Tibial nerve (tissue), 4 donors: ENCODE measurements at regions not wholly inside any gene's neighbourhood (a gene's known extent, or its start where the extent isn't known, plus 50 kb on each side); places are given as distances from the start of the nearest gene placed in this dataset.

Source experiments
- DNase-seq, 2 donors: peaks; one replicate each; pipeline ENCODE4 v3.0.0-alpha.2; 2019; ENCODE audit warnings: low spot score in 2 of 2
- H3K27ac ChIP-seq, 4 donors: fragments of 200-600 bp; sonication (generic) in 3 of 4; one replicate each; pipeline ENCODE4 v1.5.1; 2017 to 2019; ENCODE audit warnings: mild to moderate bottlenecking in 1 of 4
- H3K27me3 ChIP-seq, 2 donors: fragments of 200-600 bp; sonication (generic) in 1 of 2; one replicate each; pipeline versions ENCODE4 v1.5.1 to v1.6.0; 2017 to 2019
- H3K36me3 ChIP-seq, 3 donors: fragments of 200-600 bp; sonication (generic); one replicate each; pipeline ENCODE4 v1.5.1; 2018 to 2019
- H3K4me1 ChIP-seq, 4 donors: fragments of 200-600 bp; sonication (generic) in 3 of 4; one replicate each; pipeline ENCODE4 v1.5.1; 2017 to 2019
- H3K4me3 ChIP-seq, 4 donors: fragments of 200-600 bp; sonication (generic) in 3 of 4; one replicate each; pipeline ENCODE4 v1.5.1; 2017 to 2019; ENCODE audit warnings: mild to moderate bottlenecking in 1 of 4, moderate library complexity in 1 of 4
- H3K9me3 ChIP-seq, 4 donors: fragments of 200-600 bp; sonication (generic) in 3 of 4; one replicate each; pipeline ENCODE4 v1.5.1; 2017 to 2019
- EP300 ChIP-seq, 2 donors: sonication (generic); formaldehyde crosslinking; IDR thresholded peaks; one replicate each; pipeline ENCODE4 v1.6.1; 2017; ENCODE audit warnings: antibody characterized with exemption in 2 of 2, mild to moderate bottlenecking in 1 of 2
- POLR2A ChIP-seq, 2 donors: fragments of 450-650 bp; IDR thresholded peaks; one replicate each; pipeline ENCODE4 v1.6.1; 2017; ENCODE audit warnings: antibody characterized with exemption in 2 of 2, mild to moderate bottlenecking in 2 of 2, moderate library complexity in 2 of 2
- WGBS, 2 donors: methylation state at CpG; one replicate each; pipeline ENCODE4 v1.1.5; 2018; 5-methylcytosine and 5-hydroxymethylcytosine counted together
- TF ChIP-seq, protein P1 (sequence below), 5 experiments: fragments of 200-600 bp in 3 of 5; fragments of 450-650 bp in 2 of 5; sonication (generic) in 3 of 5; IDR thresholded peaks; one replicate each; pipeline ENCODE4 v1.5.1; 2016 to 2019; ENCODE audit warnings: antibody characterized with exemption in 5 of 5, mild to moderate bottlenecking in 3 of 5, moderate library complexity in 2 of 5

DNA sequence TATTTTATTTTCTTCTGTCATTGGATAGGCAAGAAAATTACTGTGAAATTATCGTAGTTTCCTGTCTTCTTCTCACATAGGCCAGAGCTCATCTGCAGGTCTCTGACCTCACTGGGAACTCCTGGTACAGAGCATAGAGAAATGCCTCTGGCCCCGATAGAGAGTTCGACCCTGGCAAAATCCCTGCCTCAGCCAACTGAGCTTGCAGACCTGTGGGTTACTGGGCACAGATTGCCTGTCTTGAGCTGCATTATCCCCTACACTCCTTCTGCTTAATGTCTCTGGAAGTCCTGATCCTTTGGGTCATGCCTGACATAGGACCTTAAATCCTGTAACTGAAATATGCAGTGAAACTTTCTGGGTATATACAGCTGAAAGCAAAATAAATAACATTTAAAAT lies 439.3 kb upstream of the CTNND2 start:
- WGBS, 2 donors = 67 to 72% methylated on average over 3 of the region's 3 CpGs
- no peak for DNase-seq

DNA sequence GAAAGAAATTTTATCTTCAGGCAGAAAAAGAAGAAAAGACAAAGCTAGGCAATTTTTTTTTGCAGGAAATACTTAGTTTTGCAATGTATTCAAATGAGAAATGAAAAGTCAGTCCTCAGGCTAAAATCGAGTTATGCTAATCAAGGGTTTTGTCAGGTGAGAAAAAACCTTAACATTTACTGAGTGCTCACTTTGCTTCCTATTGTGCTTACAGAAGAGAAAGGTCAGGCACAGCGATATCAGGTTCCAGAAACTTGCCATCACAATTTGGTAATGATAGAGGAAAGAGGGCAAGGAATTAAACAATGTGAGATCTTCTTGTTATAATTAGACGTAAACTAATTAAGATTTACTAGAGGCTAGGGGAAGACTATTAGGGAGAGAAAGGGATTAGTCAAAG lies 431.7 kb upstream of the CTNND2 start:
- H3K36me3 ChIP-seq = no peaks in the 10 kb centered on the region
- H3K9me3 ChIP-seq = no peaks in the 10 kb centered on the region
- no peaks in the 10 kb centered on the region for H3K27me3 ChIP-seq
- H3K4me1 ChIP-seq = no peaks in the 10 kb centered on the region
- DNase-seq = no peak
- TF ChIP-seq POLR2A (IDR thresholded peaks at IDR 0.05) (no peak), EP300 (IDR thresholded peaks at IDR 0.05) (no peak)
- TF ChIP-seq, protein P1, sequence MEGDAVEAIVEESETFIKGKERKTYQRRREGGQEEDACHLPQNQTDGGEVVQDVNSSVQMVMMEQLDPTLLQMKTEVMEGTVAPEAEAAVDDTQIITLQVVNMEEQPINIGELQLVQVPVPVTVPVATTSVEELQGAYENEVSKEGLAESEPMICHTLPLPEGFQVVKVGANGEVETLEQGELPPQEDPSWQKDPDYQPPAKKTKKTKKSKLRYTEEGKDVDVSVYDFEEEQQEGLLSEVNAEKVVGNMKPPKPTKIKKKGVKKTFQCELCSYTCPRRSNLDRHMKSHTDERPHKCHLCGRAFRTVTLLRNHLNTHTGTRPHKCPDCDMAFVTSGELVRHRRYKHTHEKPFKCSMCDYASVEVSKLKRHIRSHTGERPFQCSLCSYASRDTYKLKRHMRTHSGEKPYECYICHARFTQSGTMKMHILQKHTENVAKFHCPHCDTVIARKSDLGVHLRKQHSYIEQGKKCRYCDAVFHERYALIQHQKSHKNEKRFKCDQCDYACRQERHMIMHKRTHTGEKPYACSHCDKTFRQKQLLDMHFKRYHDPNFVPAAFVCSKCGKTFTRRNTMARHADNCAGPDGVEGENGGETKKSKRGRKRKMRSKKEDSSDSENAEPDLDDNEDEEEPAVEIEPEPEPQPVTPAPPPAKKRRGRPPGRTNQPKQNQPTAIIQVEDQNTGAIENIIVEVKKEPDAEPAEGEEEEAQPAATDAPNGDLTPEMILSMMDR (IDR thresholded peaks at IDR 0.05) = no peak
- WGBS, 2 donors = 44 to 45% methylated on average over 3 of the region's 3 CpGs
- H3K4me3 ChIP-seq = no peak overlapping the region
- no peak overlapping the region for H3K27ac ChIP-seq

More for the DNA sequence above, 439.3 kb upstream of the CTNND2 start:
- TF ChIP-seq POLR2A (IDR thresholded peaks at IDR 0.05) (no peak), EP300 (IDR thresholded peaks at IDR 0.05) (no peak)
- TF ChIP-seq, protein P1 (IDR thresholded peaks at IDR 0.05) = no peak
- no peaks in the 10 kb centered on the region for H3K27me3 ChIP-seq
- no peaks in the 10 kb centered on the region for H3K9me3 ChIP-seq
- H3K4me1 ChIP-seq = no peaks in the 10 kb centered on the region
- no peaks in the 10 kb centered on the region for H3K36me3 ChIP-seq
- H3K4me3 ChIP-seq = no peak overlapping the region
- H3K27ac ChIP-seq = no peak overlapping the region

DNA sequence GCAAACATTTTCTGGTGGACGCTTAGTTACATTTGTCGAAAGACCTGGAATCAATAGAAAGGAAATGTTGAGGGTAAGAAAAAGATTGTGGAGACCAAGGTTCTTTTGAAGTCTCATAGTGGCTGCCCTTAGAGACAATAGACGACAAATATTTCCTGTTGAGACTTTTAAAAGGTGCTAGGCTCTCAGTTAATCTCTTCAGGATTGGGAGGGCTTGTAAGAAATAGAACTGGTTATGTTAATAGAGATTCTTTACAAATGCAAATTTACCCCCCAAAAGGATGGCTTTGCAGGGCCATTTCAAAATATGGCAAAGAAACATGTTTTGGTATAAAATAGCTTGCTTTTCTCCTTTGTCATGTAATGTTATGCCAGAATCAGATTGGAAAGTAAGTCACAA lies 428.2 kb upstream of the CTNND2 start:
- Histone ChIP-seq H3K27me3 (no peaks in the 10 kb centered on the region), H3K27ac (no peak overlapping the region), H3K9me3 (peaks cover 0 to 6% (median 0%) of the 10 kb centered on the region in 4 donors), H3K4me3 (no peak overlapping the region), H3K4me1 (no peaks in the 10 kb centered on the region), H3K36me3 (no peaks in the 10 kb centered on the region)
- TF ChIP-seq EP300 (IDR thresholded peaks at IDR 0.05) (no peak), POLR2A (IDR thresholded peaks at IDR 0.05) (no peak)
- TF ChIP-seq, protein P1 (IDR thresholded peaks at IDR 0.05) = no peak
- DNase-seq = no peak
- WGBS, 2 donors = 28 to 36% methylated on average over 3 of the region's 3 CpGs

DNA sequence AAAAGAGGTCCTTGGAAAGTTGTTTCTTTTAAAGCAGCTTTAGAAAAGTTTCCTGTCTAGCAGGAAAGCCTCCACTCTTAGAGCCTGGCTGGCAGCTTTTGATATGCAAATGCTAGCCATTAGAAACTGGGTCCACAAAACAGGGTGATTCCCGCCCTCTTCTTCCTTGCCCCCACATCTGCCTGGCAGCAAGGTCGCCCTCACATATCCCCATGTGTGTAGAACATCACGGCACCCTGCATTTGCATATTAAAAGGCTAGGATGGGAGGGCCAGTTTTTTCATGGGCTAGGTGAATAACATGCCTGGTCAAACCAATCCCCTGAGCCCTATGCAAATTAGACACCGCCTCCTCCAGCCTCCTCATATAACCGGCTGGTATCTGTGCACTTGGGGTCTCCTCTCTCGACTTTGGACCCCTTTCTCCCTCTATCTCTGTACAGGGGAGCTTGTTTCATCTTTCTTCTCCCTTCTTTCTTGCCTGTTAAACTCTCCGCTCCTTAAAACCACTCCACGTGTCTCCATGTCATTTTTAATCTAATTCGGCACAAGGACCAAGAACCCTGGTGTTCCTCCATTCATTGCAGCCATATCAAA lies 426.8 kb upstream of the CTNND2 start:
- Histone ChIP-seq H3K4me3 (no peak overlapping the region), H3K36me3 (no peaks in the 10 kb centered on the region), H3K9me3 (peaks cover 0 to 6% (median 0%) of the 10 kb centered on the region in 4 donors), H3K4me1 (no peaks in the 10 kb centered on the region), H3K27ac (no peak overlapping the region), H3K27me3 (no peaks in the 10 kb centered on the region)
- 53% methylated on average over 9 of the region's 9 CpGs for WGBS, 2 donors
- no peak for DNase-seq
- TF ChIP-seq, protein P1 (IDR thresholded peaks at IDR 0.05) = no peak
- no peak for TF ChIP-seq EP300 (IDR thresholded peaks at IDR 0.05)
- TF ChIP-seq POLR2A (IDR thresholded peaks at IDR 0.05) = no peak

DNA sequence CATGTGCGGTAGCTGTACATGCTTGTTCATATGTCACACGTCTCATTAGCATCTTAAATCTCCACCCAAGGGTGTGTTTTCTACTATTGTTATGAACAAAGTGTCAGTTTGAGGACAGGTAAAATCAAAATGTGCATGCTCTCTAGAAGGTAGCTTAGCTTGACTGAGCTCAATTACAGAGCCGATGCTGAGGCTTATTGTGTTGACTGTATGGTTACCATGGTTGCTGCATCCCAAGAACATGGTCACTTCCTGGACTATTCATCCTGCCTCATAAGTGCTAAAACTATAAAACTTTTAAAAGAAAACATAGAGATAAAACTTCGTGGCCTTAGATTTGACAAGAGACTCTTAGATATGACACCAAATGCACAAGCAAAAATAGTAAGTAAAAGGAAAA lies 426.1 kb upstream of the CTNND2 start:
- 62 to 68% methylated on average over 4 of the region's 4 CpGs for WGBS, 2 donors
- Histone ChIP-seq H3K4me1 (no peaks in the 10 kb centered on the region), H3K36me3 (no peaks in the 10 kb centered on the region), H3K9me3 (peaks cover 0 to 6% (median 0%) of the 10 kb centered on the region in 4 donors), H3K27me3 (no peaks in the 10 kb centered on the region), H3K4me3 (no peak overlapping the region), H3K27ac (no peak overlapping the region)
- DNase-seq = no peak
- TF ChIP-seq, protein P1 (IDR thresholded peaks at IDR 0.05) = no peak
- TF ChIP-seq EP300 (IDR thresholded peaks at IDR 0.05) (no peak), POLR2A (IDR thresholded peaks at IDR 0.05) (no peak)
